HuH-7 (cell line): ENCODE measurements at regions not wholly inside any gene's neighbourhood (a gene's known extent, or its start where the extent isn't known, plus 50 kb on each side); places are given as distances from the start of the nearest gene placed in this dataset.

Source experiments
- DNase-seq: peaks from one replicate; pipeline ENCODE4 v3.0.0; 2011; ENCODE audit warnings: low spot score

DNA sequence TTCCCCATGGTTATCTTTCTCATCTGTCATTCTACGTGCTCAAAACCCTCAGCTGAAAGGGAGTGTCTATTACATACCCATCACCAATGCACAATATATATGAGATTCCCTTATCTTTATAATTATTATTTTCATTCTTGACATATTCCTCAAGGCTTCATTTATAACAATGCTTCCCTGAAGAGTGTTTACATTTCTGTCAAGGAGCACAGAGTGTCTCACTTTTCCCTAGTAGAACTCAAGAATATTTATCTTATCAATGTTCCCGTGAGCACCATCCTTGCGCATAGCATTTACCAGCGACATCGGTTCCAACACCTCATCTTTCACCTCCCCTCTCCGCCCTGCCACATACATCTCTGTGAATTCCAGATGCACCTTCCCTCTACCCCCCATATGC is 250.6 kb downstream of the PLA2G4A start:
- no peak for DNase-seq

DNA sequence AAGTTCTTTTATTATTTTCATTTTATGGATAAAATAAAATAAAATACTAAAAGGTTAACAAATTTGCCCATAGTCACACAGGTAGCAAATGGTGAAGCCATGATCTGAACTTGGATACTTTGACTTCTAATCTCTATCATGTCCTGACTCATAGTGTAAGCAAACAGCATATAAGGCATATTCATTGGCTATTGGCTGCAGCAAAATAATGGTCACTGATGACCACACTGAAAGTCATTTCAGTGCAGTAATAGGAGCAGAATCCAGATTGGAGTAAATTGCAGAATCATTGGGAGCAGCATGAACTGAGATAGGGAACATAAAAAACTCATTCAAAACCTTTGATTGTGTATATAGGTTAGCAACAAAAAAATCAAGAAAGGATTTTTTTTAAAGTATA is 262.9 kb downstream of the PLA2G4A start:
- no peak for DNase-seq

DNA sequence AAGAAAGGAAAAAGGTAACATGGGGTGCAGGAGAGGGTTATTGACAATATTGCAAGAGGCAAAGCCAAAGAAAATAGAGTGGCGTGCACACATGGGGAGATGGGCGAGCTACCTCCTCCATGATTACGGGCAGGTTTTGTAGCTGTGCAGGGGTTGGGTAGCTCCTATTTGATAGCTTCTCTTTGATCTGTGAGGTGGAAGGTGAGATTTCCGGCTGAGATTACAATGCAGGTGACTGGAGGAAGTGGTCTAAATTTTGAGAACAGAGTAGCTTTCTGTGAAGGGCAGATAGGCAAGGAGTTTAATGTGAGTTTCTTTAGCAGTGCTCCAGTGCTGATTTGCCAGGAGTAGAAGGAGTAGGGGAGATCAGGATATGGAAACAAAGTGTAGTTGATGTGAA is 263.4 kb downstream of the PLA2G4A start:
- DNase-seq: no peak

DNA sequence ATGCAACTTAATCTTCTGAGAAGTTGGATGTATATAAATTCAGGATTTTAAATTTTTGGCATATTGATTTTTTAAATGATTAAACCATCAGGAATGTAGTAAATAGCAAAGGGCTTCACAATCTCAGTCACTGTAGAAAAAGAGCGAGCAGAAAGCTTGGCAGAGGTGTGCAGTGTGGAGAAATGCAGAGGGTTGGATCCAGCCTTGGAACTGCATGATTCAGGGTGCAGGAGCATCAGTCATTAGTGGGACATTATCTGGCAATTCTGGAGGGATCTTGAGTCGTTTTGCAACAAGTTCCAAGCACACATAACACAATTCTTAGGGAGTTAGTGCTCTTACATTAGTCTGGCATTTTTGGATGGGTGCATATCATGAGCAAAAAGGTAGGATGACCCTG is 267.9 kb downstream of the PLA2G4A start:
- no peak for DNase-seq

DNA sequence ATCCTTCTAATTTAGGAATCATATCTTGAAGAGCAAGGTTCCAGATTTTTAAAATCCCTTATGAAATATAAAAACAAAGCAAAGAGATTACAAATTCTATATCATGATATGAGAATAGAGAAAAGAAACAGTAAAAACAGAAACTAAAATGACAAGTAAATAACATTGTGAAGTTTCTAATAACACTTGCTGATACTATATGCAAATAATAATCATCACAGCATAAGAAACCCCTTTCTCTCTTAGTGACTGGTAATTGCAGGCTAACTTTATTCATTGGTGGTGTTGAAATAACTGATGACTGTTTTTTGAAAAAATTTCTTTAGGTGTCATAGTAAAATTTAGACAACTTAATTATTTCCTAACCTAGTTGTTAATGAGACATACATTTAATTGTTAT is 281.6 kb downstream of the PLA2G4A start:
- DNase-seq: no peak

DNA sequence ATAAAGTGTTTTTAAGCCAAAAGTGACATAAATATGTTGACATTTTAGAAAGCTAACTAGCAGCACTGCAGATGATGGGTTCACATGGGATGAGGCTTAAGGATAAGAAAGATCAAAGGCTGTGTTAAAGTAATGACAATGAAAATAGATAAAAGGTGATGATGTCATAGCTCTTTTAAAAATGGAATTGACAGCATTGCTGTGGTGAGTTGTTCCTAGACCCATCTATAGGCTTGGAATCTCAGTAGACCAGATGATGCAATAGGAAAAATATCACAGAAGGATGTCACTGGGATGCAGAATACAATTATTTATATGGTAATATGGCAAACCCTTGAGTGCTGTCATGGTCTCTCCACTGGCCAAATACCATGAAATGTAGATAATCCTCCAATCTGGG is 286.0 kb downstream of the PLA2G4A start:
- no peak for DNase-seq

DNA sequence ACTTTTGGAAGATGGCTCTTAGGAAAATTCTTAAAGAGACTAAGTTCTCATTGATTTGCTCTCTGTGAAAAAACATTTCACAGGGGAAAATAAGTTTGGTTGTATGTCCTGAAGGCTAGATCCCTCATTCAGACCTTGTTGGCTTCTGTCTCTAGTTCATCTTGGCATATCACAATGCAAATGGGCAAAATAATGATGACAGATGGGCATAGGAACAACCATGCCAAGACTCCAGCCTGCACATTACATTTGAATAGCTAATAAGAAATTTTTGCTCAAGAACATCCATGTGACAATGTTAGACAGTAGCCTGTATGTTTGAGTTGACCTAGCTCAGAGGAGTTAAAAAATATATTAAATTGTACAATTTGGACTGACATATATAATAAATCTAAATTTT is 292.9 kb downstream of the PLA2G4A start:
- no peak for DNase-seq

DNA sequence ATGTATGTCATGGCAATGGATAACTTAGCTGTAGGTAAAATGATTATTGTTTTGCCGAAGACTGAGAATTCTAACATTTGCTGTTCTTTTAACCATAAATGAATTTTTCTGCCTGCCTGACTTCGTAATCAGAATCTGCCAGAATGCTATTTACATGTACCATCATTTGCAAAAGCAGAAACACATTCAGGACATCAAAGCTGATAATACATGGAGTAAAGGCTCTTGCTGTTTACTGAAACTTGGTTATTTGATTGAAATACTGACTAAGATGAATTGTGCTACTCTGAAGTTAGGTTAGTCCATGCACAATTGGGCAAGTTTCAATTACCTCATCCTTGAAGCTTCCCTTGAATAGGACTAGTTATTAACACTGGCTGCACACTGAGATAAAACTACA is 293.8 kb downstream of the PLA2G4A start:
- DNase-seq: no peak

DNA sequence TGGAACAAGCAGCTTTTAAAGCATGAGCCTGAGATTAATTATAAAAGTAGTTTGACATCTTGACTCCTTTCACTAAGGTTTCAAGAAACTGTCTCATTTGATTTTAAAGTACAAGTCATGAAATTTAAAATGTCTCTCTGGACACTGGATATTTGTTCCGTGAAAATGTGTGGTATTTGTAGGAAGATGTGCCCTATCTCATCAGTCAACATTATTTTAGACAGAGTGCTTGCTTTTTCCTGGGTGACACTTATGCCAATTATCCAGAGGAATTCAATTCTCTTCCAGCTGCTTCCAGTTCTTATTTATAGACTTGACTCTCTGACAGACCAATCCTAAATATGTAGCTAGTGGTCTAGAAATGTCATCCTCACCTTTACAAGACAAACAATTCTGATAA is 300.4 kb downstream of the PLA2G4A start:
- no peak for DNase-seq

DNA sequence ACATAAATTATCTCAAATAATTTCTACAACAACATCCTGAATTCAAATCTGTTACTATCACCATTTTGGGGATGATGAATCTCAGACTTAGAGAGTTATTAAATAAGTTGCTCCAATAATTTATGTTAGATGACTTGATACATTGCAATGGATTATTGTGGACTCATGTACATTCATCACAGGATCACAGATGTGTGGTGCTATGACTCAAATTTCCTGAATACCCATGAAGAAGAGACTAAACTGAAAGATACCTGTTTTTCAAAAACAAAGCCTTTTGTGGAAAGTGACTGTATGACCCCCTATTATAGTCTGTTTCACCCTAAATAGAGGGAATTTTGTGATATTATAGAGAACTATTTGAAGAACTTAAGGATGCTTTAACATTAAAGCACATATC is 315.0 kb downstream of the PLA2G4A start:
- no peak for DNase-seq

DNA sequence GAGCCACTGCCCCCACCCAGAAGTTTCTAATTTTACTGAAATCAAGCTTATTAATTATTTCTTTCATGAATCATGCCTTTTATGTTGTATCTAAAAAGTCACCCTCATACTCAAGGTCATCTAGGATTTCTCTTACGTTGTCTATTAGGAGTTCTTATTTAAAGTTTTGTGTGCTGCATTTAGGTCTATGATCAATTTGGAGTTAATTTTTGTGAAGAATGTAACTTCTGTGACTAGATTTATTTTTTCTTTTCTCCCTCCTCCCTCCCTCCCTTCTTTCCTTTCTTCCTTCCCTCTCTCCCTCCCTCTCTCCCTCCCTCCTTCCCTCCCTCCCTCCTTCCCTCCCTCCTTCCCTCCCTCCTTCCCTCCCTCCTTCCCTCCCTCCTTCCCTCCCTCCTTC is 317.6 kb downstream of the PLA2G4A start:
- DNase-seq: no peak

DNA sequence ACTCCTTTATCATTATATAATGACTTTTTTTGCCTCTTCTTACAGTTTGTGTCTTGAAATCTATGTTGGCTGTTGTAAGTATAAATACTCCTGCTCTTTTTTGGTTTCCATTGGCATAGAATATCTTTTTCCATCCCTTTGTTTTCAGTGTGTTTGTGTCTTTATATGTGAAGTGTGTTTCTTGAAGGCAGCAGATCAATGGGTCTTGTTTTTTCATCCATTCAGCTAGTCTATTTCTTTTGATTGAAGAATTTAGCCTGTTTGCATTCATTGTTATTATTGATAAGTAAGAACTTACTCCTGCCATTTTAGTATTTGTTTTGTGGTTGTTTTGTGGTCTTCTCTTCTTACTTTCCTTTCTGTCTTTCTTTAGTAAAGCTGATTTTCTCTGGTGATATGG is 322.8 kb downstream of the PLA2G4A start:
- DNase-seq: no peak

DNA sequence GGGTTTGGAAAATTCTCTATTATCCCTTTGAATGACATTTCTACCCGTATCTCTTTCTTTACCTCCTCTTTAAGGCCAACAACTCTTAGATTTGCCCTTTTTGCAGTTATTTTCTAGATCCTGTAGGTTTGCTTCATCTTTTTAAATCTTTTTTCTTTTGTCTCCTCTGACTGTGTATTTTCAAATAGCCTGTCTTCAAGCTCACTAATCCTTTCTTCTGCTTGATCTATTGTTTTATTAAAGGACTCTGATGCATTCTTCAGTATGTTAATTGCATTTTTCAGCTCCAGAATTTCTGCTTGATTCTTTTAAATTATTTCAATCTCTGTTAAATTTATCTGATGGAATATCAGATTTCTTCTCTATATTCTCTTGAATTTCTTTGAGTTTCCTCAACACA is 324.3 kb downstream of the PLA2G4A start:
- DNase-seq: no peak

DNA sequence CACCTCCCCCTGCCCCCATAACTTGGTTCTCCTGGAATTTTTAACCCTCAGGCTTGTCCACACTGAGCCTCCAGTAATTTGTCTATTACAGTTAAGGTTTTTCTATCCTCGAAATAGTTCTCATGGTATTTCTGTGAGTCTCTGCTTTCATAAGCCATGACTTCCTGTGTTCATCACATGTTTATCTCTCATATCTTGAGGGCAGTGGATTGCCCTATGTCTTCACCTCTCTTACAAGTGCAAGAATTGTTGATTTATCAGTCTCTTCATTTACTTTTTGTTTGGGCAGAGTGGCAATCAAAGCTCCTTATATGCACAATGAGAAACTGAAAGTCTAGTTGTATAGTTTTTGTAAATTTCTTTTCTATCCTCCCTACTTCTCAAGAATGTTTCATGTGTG is 328.4 kb downstream of the PLA2G4A start:
- no peak for DNase-seq

DNA sequence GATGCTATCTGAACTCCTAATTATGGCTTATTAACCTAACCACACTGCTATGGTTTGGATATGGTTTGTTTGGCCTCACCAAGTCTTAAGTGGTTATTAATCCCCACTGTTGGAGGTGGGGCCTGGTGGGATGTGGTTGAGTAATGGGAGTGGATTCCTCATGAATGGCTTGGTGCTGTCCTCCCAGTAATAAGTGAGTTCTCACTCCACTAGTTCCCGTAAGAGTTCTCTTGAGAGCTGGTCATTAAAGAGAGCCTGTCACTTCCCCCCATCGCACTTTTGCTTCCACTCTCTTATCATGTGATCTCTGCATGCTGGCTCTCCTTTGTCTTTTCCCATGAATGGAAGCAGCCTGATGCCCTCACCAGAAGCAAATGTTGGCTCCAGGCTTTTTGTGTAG is 328.8 kb downstream of the PLA2G4A start:
- no peak for DNase-seq

DNA sequence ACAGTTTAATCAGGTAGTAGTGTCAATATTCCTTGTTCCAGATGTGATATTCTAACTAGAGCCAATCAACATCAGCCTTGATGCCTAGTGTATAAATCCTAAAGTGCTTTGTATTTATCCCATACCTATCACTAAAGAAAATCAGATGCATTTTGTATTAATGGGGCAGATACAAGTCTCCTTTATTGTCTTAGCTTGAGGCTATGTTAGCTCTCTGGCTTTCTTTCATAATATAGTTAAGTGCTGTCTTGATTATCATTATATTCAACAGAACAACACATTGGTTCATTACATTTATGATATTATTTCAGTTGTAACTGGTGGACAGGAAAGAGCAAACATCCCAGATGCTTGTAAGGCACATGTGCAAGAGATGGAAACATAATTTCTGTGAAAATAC is 338.8 kb downstream of the PLA2G4A start:
- DNase-seq: no peak

DNA sequence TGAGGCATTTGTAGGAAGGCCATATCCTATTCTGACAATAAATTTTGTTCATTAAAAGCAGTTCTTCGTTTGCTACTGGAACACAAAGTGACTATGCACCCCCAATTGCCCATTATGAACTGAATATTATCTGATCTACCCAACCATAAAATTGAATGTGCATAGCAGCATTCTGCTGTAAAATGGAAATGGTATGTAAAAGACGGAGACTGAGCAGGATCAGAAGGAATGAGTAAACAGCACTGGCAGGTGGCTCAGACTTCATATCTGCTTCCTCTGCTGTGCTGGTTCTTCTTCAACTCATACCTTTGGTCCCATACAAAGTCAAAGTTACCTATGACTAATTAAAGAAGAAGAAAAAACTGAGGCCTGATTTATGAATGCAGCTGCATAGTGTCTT is 339.5 kb downstream of the PLA2G4A start:
- DNase-seq: no peak

DNA sequence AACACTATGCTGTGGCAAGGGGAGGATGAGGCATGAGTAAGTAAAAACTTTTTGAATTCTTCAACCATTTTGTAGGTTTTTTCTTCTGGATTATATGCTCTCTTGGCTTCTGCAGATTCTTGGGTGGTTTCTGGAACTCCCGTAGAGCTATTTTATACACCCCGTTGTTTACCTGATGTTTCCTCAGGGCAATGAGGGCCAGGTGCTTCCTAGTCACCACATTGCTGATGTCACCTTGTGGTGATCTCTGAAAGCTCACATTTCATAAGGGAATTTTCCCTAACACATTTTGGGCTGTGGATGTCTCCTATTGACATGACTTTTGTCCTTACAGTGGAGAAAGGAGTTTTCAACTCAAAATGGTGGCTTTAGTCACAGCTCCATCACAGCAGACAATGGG is 356.6 kb downstream of the PLA2G4A start:
- no peak for DNase-seq

DNA sequence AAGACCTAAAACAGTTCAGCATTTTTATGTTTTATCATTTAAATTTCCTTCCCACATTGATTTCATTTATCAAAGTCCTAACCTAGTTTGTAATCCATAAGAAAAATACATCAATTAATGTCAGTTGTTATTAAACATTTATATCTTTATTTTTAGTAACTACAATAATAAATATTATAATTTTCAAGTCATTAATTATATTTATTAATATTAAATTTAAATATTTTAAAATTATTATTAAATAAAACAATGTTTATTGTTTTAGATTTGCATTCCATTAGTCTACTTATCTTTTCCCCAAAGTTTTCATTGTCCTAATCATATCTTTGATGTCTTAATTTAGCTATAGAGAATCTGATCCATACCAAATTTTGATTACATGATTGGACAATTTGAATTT is 368.9 kb downstream of the PLA2G4A start:
- no peak for DNase-seq

DNA sequence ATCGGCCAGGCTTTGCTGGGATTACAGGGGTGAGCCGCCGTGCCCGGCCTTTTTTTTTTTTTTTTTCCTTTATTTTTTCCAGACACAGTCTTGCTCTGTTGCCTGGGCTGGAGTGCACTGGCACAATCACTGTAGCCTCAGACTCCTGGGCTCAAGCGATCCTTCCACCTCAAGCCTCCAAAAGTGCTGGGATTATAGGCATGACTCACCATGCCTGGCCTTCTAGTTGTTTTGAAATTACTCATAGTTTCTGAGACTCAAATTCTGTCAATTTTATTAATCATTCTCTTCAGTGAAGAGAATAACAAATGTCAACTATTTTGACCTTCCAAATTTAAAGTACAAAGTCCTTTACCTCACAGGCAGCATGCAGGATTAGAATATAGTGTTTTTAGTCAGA is 374.5 kb downstream of the PLA2G4A start:
- DNase-seq: no peak

DNA sequence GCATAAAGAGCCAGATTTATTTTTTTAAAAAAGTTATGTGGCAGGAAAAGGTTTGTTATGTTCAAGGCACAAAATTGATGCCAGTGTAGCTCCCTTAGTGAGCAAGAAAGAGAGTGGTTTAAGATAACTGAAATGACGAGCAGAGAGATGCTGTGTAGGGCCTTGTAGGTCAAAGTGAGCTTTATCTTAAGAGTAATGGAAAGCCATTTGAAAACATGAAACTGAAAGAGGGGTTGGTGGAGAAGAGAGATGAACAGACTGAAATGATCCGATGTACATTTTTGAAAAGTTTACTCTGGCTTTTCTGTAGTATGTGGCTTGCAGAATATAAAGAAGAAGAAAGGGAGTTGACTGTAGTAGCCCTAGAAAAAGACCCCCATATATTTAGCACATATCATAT is 383.6 kb downstream of the PLA2G4A start:
- DNase-seq: no peak

DNA sequence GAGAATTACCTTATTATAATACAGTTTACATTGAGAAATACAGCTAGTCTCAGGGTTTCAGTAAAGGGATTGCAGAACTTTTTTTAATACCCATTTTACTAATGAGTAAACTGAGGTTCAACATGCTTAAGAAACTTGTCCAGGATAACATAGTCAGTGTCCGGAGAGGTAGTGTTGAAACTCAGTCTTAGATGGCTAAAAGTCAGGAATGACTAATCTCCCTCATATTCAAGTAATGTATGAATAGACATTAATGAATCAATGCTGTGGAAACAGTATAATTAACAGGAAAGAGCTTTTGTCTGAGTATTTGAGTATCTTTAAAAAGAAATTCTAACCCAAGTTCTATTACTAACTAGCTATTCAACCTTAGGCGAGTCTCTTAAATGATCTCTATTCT is 397.6 kb downstream of the PLA2G4A start:
- no peak for DNase-seq

DNA sequence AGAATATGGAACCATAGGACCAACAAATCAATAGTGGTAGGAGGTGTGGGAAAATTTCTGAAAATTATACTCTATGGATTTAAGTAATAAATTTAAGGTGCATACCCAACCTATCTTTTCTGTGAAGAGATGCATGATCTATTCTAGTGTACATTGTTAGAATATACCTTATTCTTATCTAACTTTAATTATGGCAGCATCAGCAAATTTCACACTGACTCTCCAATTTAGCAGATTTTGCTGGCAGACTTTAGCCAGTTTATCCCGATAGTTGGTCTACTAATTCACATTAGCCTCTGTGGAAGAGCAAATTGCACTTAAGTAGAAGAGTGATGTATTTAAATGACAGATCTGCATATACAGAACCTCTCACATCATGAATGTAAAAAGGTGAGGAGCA is 400.0 kb downstream of the PLA2G4A start:
- no peak for DNase-seq

DNA sequence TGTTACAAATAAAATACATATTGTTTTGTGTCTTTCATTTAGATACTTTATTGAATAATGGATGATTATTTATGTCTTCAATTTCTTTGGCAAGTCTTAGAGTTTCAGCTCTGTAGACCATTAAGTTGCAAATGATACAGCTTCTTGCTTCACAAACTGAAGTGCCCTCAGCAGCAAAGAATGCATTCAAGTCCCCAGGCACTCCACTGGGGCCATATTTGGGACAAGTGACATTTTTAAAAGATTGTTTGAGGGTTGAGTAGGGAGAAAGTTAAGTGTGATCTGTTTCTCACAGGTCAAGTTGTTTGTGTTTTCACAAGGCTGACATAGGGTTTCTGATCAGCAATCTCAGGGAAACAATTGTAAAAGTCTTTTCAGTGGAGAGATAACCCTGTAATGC is 400.7 kb downstream of the PLA2G4A start:
- no peak for DNase-seq

DNA sequence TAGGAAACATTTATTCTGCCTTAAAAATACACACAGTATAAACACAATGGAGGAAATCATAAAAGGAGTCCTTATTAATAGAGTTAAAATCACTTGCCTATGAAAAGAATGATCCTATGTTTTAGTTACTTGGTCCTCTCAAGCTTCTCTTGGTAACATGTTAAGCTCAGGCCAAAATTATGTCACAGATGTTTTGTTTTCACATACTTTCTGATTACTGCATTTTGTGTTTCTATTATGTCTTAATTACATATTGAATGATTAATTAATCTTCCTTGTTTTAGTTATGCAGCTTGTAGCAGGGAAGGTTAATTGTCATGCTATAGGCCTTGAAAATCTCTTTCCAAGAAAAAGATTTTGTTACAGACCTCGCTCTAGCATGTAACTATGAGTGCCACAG is 406.0 kb downstream of the PLA2G4A start:
- no peak for DNase-seq

DNA sequence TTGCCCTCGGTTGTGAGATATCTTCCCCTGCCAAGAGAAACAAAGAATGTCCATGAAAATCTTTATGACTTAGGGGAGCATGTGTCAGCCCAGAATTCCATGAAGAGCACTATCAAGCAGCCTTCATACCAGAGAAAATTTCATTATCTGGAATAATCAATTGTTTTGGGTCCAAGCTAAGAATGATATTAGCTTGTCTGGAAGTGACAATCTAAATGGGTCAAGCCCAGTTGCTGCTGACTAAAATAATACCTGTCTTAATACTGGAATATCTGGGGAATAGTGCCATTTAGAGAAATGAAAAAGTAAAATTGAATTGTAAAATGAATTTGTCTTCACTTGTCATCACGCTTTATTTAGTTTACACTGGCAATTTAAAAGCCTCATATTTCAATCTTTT is 407.4 kb downstream of the PLA2G4A start:
- no peak for DNase-seq
